Upper lobe of right lung (tissue), 1 donor: ENCODE measurements at regions not wholly inside any gene's neighbourhood (a gene's known extent, or its start where the extent isn't known, plus 50 kb on each side); places are given as distances from the start of the nearest gene placed in this dataset.

Source experiments
- ATAC-seq: fragments of 200-7000 bp; cut with Tn5 transposase; one replicate; pipeline ENCODE4 v1.9.1; 2020; ENCODE audit warnings: mild to moderate bottlenecking, moderate library complexity
- DNase-seq: peaks from one replicate; pipeline ENCODE4 v3.0.0-alpha.2; 2020
- H3K27ac ChIP-seq: fragments of 200-600 bp; one replicate; pipeline ENCODE4 v1.8.0; 2022
- H3K27me3 ChIP-seq: fragments of 200-600 bp; one replicate; pipeline ENCODE4 v1.8.0; 2022; ENCODE audit warnings: mild to moderate bottlenecking
- H3K36me3 ChIP-seq: fragments of 200-600 bp; one replicate; pipeline ENCODE4 v1.8.0; 2022
- H3K4me1 ChIP-seq: fragments of 200-600 bp; one replicate; pipeline ENCODE4 v1.8.0; 2022
- H3K4me3 ChIP-seq: fragments of 200-600 bp; one replicate; pipeline ENCODE4 v1.8.0; 2022; ENCODE audit warnings: mild to moderate bottlenecking
- H3K9me3 ChIP-seq: fragments of 200-600 bp; one replicate; pipeline ENCODE4 v1.8.0; 2022
- CTCF ChIP-seq: fragments of 200-600 bp; IDR thresholded peaks from one replicate; pipeline ENCODE4 v1.8.0; 2022; ENCODE audit warnings: antibody characterized with exemption
- intact Hi-C: fragments of 100-400 bp; cut with DNase I; formaldehyde crosslinking; loops from one replicate; pipeline ENCODE4 v1.11.0; 2022
- donor health status: DM: no; HTN: yes; CAD: no; lungs with severe emphysema.

- H3K9me3 ChIP-seq: no peaks in the 10 kb centered on the region
- DNase-seq (no peak), ATAC-seq (no peak)
- no peaks in the 10 kb centered on the region for H3K4me1 ChIP-seq
- no peak overlapping the region for H3K27ac ChIP-seq
- H3K36me3 ChIP-seq: no peaks in the 10 kb centered on the region
- H3K4me3 ChIP-seq: no peak overlapping the region
- no peaks in the 10 kb centered on the region for H3K27me3 ChIP-seq
- TF ChIP-seq CTCF: no peak
- intact Hi-C loops: no loop called here
These were observed 321.2 kb upstream of the FANCL start for GRCh38 chr2:58562276-58562675.

- Histone ChIP-seq H3K27ac (no peak overlapping the region), H3K4me1 (no peaks in the 10 kb centered on the region), H3K9me3 (no peaks in the 10 kb centered on the region), H3K36me3 (no peaks in the 10 kb centered on the region), H3K4me3 (no peak overlapping the region), H3K27me3 (no peaks in the 10 kb centered on the region)
- no peak for DNase-seq
- no peak for ATAC-seq
- intact Hi-C loops: no loop called here
- no peak for TF ChIP-seq CTCF
These were observed 319.4 kb upstream of the FANCL start for GRCh38 chr2:58560531-58560930.

- no peak for ATAC-seq
- no peaks in the 10 kb centered on the region for H3K4me1 ChIP-seq
- DNase-seq: no peak
- no peaks in the 10 kb centered on the region for H3K36me3 ChIP-seq
- no peak for TF ChIP-seq CTCF
- intact Hi-C loops: no loop called here
- no peak overlapping the region for H3K4me3 ChIP-seq
- H3K9me3 ChIP-seq: no peaks in the 10 kb centered on the region
- H3K27ac ChIP-seq: no peak overlapping the region
- no peaks in the 10 kb centered on the region for H3K27me3 ChIP-seq
These were observed 317.8 kb upstream of the FANCL start for GRCh38 chr2:58558881-58559280.

GRCh38 chr2:58557176-58557575 is 316.1 kb upstream of the FANCL start:
- H3K9me3 ChIP-seq: no peaks in the 10 kb centered on the region
- H3K36me3 ChIP-seq: no peaks in the 10 kb centered on the region
- DNase-seq (no peak), ATAC-seq (no peak)
- no peaks in the 10 kb centered on the region for H3K27me3 ChIP-seq
- intact Hi-C loops: no loop called here
- no peak overlapping the region for H3K4me3 ChIP-seq
- H3K4me1 ChIP-seq: no peaks in the 10 kb centered on the region
- no peak for TF ChIP-seq CTCF
- H3K27ac ChIP-seq: no peak overlapping the region

- no peak overlapping the region for H3K27ac ChIP-seq
- no peak overlapping the region for H3K4me3 ChIP-seq
- ATAC-seq: no peak
- intact Hi-C loops: no loop called here
- TF ChIP-seq CTCF: no peak
- no peaks in the 10 kb centered on the region for H3K27me3 ChIP-seq
- H3K4me1 ChIP-seq: no peaks in the 10 kb centered on the region
- H3K36me3 ChIP-seq: no peaks in the 10 kb centered on the region
- H3K9me3 ChIP-seq: no peaks in the 10 kb centered on the region
- DNase-seq: no peak
These were observed 312.8 kb upstream of the FANCL start for GRCh38 chr2:58553937-58554336.

GRCh38 chr2:58553522-58553921 is 312.4 kb upstream of the FANCL start:
- intact Hi-C loops: no loop called here
- Histone ChIP-seq H3K4me1 (no peaks in the 10 kb centered on the region), H3K27me3 (no peaks in the 10 kb centered on the region), H3K4me3 (no peak overlapping the region), H3K9me3 (no peaks in the 10 kb centered on the region), H3K27ac (no peak overlapping the region), H3K36me3 (no peaks in the 10 kb centered on the region)
- DNase-seq (no peak), ATAC-seq (no peak)
- no peak for TF ChIP-seq CTCF
